T-helper 17 cell (primary cell): ENCODE measurements at regions not wholly inside any gene's neighbourhood (a gene's known extent, or its start where the extent isn't known, plus 50 kb on each side); places are given as distances from the start of the nearest gene placed in this dataset.
"Not testable (repeated sequence)": the region's sequence is repeated elsewhere in the genome, so short reads cannot be mapped to it uniquely, and the experiment has no call there.

Experiments
- ATAC-seq: fragments of 150-1000 bp; cut with Tn5 transposase; 2 replicates; pipeline ENCODE4 v1.10.0; 2021; ENCODE audit warnings: mild to moderate bottlenecking, moderate library complexity
- DNase-seq, 3 donors: peaks; one replicate each; pipeline versions ENCODE4 v3.0.0 to v3.0.0-alpha.2; 2020 to 2021
- H3K9me3 ChIP-seq: one replicate; pipeline ENCODE4 v1.7.0; 2013; ENCODE audit warnings: low read length, mild to moderate bottlenecking; ENCODE audit not compliant: control insufficient read depth, poor library complexity, severe bottlenecking
- H3K27ac Mint-ChIP-seq: one replicate; pipeline ENCODE4 v1.8.0; 2022; ENCODE audit warnings: mild to moderate bottlenecking, moderate library complexity, mixed read lengths
- H3K27me3 Mint-ChIP-seq: one replicate; pipeline ENCODE4 v1.8.0; 2022; ENCODE audit warnings: mixed read lengths
- H3K36me3 Mint-ChIP-seq: one replicate; pipeline ENCODE4 v1.8.0; 2022; ENCODE audit warnings: low read depth, mixed read lengths
- H3K4me1 Mint-ChIP-seq: one replicate; pipeline ENCODE4 v1.8.0; 2022; ENCODE audit warnings: mild to moderate bottlenecking, mixed read lengths
- H3K4me3 Mint-ChIP-seq: one replicate; pipeline ENCODE4 v1.8.0; 2022; ENCODE audit warnings: mild to moderate bottlenecking, moderate library complexity, mixed read lengths

DNA sequence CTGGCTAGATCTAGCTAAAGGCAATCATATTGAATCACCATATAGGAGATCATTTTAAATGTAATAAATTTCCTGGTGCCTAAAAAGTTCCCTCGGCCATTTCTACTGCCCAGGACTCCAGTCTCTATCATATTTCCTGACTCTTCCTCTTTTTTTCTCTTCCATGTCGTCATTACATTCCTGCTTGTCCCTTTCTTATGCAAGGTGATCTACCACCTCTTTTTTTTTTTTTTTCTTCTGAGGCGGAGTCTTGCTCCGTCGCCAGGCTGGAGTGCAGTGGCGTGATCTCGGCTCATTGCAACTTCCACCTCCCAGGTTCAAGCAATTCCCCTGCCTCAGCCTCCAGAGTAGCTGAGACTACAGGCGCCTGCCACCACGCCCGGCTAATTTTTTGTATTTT, 82.7 kb upstream of the PDHA1 start:
- H3K27me3 Mint-ChIP-seq, H3K36me3 Mint-ChIP-seq, H3K4me3 Mint-ChIP-seq, H3K27ac Mint-ChIP-seq, H3K9me3 ChIP-seq, DNase-seq, H3K4me1 Mint-ChIP-seq, ATAC-seq: not testable (repeated sequence)

DNA sequence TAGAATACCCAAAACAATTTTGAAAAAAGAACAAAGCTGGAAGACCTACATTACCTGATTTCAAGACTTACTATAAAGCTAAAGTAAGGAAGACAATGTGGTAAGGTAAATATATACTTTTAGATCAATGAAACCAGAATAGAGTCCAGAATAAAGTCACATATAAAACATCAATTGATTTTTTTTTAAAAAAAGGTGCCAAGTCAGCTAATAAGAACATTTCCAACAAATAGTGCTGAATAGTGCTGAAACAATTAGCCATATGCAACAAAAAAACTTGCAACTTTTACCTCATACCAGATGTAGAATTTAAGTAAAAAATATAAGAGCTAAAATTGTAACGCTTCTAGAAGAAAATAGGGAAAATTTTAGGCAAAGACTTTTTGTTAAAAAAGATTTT, 73.0 kb upstream of the PDHA1 start:
- H3K9me3 ChIP-seq: no peaks in the 10 kb centered on the region
- H3K4me1 Mint-ChIP-seq: no peaks in the 10 kb centered on the region
- H3K27me3 Mint-ChIP-seq: no peaks in the 10 kb centered on the region
- no peak overlapping the region for H3K27ac Mint-ChIP-seq
- no peak for ATAC-seq
- no peak overlapping the region for H3K4me3 Mint-ChIP-seq
- no peaks in the 10 kb centered on the region for H3K36me3 Mint-ChIP-seq
- DNase-seq: no peak

DNA sequence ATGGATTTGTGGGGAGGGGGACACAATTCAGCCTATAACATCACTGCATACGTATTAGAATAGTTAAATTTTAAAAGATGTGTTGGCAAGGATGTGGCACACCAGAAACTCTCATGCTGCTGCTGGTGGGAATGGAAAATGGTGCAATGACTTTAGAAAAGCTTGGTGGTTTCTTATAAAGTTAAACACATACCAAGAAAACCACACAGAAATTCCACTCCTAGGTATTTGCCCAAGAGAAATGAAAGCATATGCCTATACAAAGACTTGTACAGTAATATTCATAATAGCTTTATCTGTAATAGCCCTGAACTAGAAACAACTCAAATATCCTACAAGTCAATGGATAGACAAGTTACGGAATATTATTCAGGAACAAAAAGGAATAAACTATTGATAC, 71.3 kb upstream of the PDHA1 start:
- no peak for ATAC-seq
- Mint-ChIP-seq H3K27me3 (no peaks in the 10 kb centered on the region), H3K36me3 (no peaks in the 10 kb centered on the region), H3K4me3 (no peak overlapping the region), H3K27ac (no peak overlapping the region), H3K4me1 (no peaks in the 10 kb centered on the region)
- H3K9me3 ChIP-seq: no peaks in the 10 kb centered on the region
- DNase-seq: no peak

DNA sequence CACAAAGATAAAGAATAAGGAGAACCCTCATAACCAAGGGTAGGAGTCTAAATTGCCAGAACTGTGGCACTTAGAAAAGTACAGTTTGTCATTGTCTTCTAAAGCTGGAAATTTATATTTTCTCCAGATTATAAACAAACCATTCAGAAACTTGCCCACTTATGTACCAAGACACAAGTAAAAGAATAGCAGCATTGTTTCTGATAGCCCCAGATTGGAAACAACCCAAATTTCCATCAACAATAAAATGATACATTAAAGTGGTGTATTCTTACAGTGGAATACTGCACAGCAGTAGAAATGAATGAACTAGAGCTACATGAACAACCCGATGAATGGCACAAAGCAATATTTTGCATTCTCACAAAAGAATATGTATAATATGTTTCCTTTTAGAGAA, 63.1 kb upstream of the PDHA1 start:
- no peaks in the 10 kb centered on the region for H3K9me3 ChIP-seq
- DNase-seq (no peak), ATAC-seq (no peak)
- no peaks in the 10 kb centered on the region for H3K27me3 Mint-ChIP-seq
- H3K27ac Mint-ChIP-seq: no peak overlapping the region
- H3K4me1 Mint-ChIP-seq: no peaks in the 10 kb centered on the region
- no peaks in the 10 kb centered on the region for H3K36me3 Mint-ChIP-seq
- H3K4me3 Mint-ChIP-seq: no peak overlapping the region

DNA sequence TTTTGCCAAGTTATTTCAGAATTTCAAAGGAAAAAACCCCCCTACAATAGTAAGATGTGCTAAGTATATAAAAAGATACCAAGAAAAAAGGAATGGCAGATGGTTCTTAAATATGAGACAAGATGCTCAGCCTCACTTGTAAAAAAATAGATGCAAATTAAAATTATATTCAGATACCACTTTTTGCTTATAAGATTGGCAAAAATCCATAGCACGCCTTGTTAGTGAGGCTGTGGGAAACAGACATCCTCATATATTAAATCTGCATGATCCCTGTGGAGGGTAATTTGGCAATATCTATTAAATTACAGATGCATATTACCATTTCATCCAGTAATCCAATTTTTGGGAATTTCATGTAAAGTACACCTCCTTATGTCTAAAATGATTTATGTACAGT, 62.5 kb upstream of the PDHA1 start:
- DNase-seq: no peak
- Mint-ChIP-seq H3K4me3 (no peak overlapping the region), H3K27me3 (no peaks in the 10 kb centered on the region), H3K36me3 (no peaks in the 10 kb centered on the region), H3K27ac (no peak overlapping the region), H3K4me1 (no peaks in the 10 kb centered on the region)
- no peak for ATAC-seq
- H3K9me3 ChIP-seq: no peaks in the 10 kb centered on the region

DNA sequence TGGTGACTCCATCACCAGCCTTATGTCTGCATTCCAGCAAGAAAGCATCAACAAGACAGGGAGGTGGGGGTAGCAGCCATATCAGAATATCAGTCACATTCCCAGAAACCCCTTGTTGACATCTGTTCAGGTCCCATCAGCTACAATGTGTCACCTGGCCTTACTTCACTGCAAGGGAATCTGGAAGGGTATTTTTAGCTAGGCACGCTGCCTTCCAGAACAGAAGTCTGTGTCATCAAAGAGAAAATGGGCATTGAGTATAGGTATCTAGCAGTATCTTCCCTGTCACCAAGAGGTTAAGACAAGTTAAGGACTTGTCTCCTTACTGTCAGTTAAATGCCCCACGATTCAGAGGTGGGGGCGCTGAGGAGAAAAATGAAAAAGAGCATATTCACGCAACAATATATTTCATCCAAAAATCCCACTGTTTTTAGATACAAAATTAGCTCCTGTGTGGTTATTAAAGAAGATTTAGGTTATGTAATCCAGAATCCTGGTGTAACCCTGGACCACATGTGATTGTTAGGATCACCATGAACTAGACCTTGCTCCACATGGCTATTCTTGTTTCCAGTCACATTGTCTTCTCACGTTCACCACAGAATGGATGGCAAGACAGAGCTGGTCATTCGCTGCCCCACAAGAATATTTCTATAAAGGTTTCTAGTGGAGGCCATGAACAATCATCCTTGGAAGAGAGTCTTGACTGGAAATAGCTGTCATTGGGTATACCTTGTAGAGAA, 60.0 kb upstream of the PDHA1 start:
- Mint-ChIP-seq H3K4me1 (no peaks in the 10 kb centered on the region), H3K36me3 (no peaks in the 10 kb centered on the region), H3K27me3 (no peaks in the 10 kb centered on the region), H3K4me3 (no peak overlapping the region), H3K27ac (no peak overlapping the region)
- DNase-seq (no peak), ATAC-seq (no peak)
- H3K9me3 ChIP-seq: no peaks in the 10 kb centered on the region

DNA sequence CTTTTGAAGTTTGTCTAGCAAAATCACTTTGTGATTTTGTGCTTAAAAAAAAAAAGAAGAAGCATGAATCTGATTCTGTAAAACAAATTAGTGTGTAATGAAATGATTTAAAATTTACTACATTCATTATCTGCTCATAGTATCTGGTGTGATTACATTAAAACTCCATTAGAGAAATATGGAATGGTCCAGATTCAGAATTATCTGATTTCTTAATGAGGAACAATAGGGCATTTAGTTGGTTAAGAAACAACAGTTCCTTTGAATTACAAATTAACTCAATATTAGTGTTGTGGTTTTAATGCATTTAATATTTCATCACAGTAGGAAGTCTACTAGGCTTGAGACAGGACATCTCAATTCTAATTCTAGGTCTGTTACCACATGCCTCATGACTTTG, 57.9 kb upstream of the PDHA1 start:
- ATAC-seq: no peak
- no peak for DNase-seq
- no peaks in the 10 kb centered on the region for H3K4me1 Mint-ChIP-seq

DNA sequence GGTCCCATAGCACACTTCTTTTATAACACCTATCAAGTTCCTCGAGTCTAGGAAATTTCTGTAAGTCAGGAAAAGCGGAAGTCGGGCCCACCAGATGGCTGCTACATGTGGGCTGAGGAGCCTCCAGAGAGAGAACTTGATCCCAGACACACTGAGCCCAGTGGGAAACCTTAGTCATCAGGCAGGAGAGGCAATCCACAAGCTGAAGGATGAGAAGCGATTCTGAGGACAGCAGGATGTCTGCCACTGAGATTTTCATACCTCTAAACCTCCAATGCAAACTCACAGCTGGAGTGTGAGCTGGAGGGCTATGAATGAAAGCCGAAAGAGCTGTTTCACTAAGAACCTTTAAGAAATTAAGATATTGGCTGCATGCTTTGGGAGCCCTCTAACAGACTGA, 52.6 kb upstream of the PDHA1 start:
- ATAC-seq (no peak), DNase-seq (no peak)
- H3K4me3 Mint-ChIP-seq: no peak overlapping the region
- peaks cover 10% of the 10 kb centered on the region for H3K27me3 Mint-ChIP-seq
- H3K27ac Mint-ChIP-seq: no peak overlapping the region
- H3K9me3 ChIP-seq: no peaks in the 10 kb centered on the region
- H3K4me1 Mint-ChIP-seq: no peaks in the 10 kb centered on the region
- H3K36me3 Mint-ChIP-seq: no peaks in the 10 kb centered on the region

More for the DNA sequence above, 57.9 kb upstream of the PDHA1 start:
- no peak overlapping the region for H3K27ac Mint-ChIP-seq
- H3K4me3 Mint-ChIP-seq: no peak overlapping the region
- no peaks in the 10 kb centered on the region for H3K36me3 Mint-ChIP-seq
- H3K27me3 Mint-ChIP-seq: peaks cover 10% of the 10 kb centered on the region
- H3K9me3 ChIP-seq: no peaks in the 10 kb centered on the region

DNA sequence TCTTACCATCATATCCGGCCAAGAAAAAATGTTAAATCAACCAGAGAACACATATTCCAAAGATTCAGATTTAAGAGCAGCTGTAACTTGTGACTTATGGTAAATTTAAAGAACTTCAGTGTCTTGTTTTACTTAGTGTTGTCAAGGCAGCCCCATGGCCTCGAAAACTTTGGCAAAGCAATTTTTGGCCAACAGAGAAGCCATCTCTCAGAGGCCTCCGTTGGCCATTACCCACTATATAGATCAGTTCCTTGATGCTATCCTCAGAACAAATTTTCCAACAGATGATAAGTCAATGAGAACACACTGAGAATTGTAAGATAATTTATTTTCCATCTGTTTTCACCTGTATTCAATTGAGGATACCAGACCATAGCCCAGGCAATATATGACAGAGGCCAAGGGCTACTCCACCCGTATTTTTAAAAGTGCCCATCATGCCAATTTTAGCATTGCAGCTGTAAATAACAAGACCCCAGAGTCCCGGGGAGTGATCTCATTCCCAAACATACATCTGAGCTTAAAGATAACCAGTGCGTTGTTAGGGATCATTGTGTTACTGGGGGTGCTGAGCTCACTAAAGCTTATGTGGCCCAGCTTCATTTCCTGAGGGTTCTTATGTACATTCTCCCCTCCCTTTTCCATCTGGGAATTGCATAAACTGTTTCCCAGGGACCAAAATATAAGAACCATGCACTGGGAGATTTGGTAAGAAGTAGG, 50.0 kb upstream of the PDHA1 start:
- ATAC-seq (no peak), DNase-seq (no peak)
- H3K9me3 ChIP-seq: no peaks in the 10 kb centered on the region
- no peak overlapping the region for H3K27ac Mint-ChIP-seq
- no peaks in the 10 kb centered on the region for H3K4me1 Mint-ChIP-seq
- H3K4me3 Mint-ChIP-seq: no peak overlapping the region
- H3K27me3 Mint-ChIP-seq: peaks cover 10% of the 10 kb centered on the region
- no peaks in the 10 kb centered on the region for H3K36me3 Mint-ChIP-seq
